ENCODE measurements at regions not wholly inside any gene's neighbourhood (a gene's known extent, or its start where the extent isn't known, plus 50 kb on each side); places are given as distances from the start of the nearest gene placed in this dataset.

- H4K20me1 ChIP-seq (ENCODE audit: insufficient read depth, low read length) = no peaks in the 10 kb centered on the region
- no peak overlapping the region for H3K9ac ChIP-seq (ENCODE audit: insufficient read depth, low read length, poor library complexity, severe bottlenecking)
- Mint-ChIP-seq H3K4me1 (peaks cover 33% of the 10 kb centered on the region), H3K9me3 (peaks cover 0 to 2% (median 0%) of the 10 kb centered on the region in 7 donors), H3K4me3 (no peak overlapping the region), H3K27me3 (ENCODE audit: low read depth in 3 of 3) (peaks cover 0 to 2% (median 2%) of the 10 kb centered on the region in 3 donors), H3K36me3 (no peaks in the 10 kb centered on the region), H3K27ac (no peak overlapping the region)
- H3K27me3 ChIP-seq (ENCODE audit: control insufficient read depth in 2 of 2, insufficient read depth in 2 of 2, low read length in 2 of 2) = no peaks in the 10 kb centered on the region
- peaks cover 19 to 21% of the 10 kb centered on the region in 2 donors for H3K4me1 ChIP-seq (ENCODE audit: control insufficient read depth in 1 of 2, insufficient read depth in 2 of 2, low read length in 2 of 2)
- no peak overlapping the region for H3K27ac ChIP-seq (ENCODE audit: low read depth in 1 of 2, low read length in 2 of 2)
- 86% methylated on average over 2 of the region's 5 CpGs for WGBS (ENCODE audit: insufficient coverage)
- intact Hi-C loops (cut with micrococcal nuclease) = no loop called here
- TF ChIP-seq CTCF (IDR thresholded peaks at IDR 0.05) = no peak
- no peak overlapping the region for H3K4me2 ChIP-seq (replicated peaks; ENCODE audit: extremely low read depth, low read length, poor library complexity, severe bottlenecking)
- no peaks in the 10 kb centered on the region for H3K36me3 ChIP-seq (replicated peaks in 1 of 2; ENCODE audit: control insufficient read depth in 1 of 2, insufficient read depth in 2 of 2, low read length in 2 of 2)
- DNase-seq = peak in 1 of 3 donors; percentile 12
- H3K79me2 ChIP-seq (ENCODE audit: insufficient read depth, low read length) = no peaks in the 10 kb centered on the region
- H3K9me3 ChIP-seq (replicated peaks in 1 of 2; ENCODE audit: control insufficient read depth in 1 of 2, insufficient read depth in 1 of 2, low read length in 2 of 2) = no peaks in the 10 kb centered on the region
- H3K4me3 ChIP-seq (replicated peaks in 1 of 3; ENCODE audit: low read depth in 2 of 3, low read length in 3 of 3) = no peak overlapping the region
- no peak overlapping the region for H2AFZ ChIP-seq (ENCODE audit: insufficient read depth, low read depth, low read length, poor library complexity, severe bottlenecking)
Measured at GRCh38 chr5:96256795-96257470, 176.1 kb downstream of the PCSK1 start.

- no peak overlapping the region for H3K27ac Mint-ChIP-seq
- H3K4me2 ChIP-seq (replicated peaks; ENCODE audit: extremely low read depth, low read length, poor library complexity, severe bottlenecking) = no peak overlapping the region
- H3K27me3 Mint-ChIP-seq (ENCODE audit: low read depth in 3 of 3) = peaks cover 0 to 2% (median 2%) of the 10 kb centered on the region in 3 donors
- H3K9me3 Mint-ChIP-seq = peaks cover 0 to 2% (median 0%) of the 10 kb centered on the region in 7 donors
- peaks cover 14 to 15% of the 10 kb centered on the region in 2 donors for H3K4me1 ChIP-seq (ENCODE audit: control insufficient read depth in 1 of 2, insufficient read depth in 2 of 2, low read length in 2 of 2)
- H3K27me3 ChIP-seq (ENCODE audit: control insufficient read depth in 2 of 2, insufficient read depth in 2 of 2, low read length in 2 of 2) = no peaks in the 10 kb centered on the region
- no peaks in the 10 kb centered on the region for H3K36me3 Mint-ChIP-seq
- 60% methylated on average over 1 of the region's 5 CpGs for WGBS (ENCODE audit: insufficient coverage)
- DNase-seq = no peak
- no peak for TF ChIP-seq CTCF (IDR thresholded peaks at IDR 0.05)
- H3K79me2 ChIP-seq (ENCODE audit: insufficient read depth, low read length) = no peaks in the 10 kb centered on the region
- intact Hi-C loops (cut with micrococcal nuclease) = no loop called here
- H3K9me3 ChIP-seq (replicated peaks in 1 of 2; ENCODE audit: control insufficient read depth in 1 of 2, insufficient read depth in 1 of 2, low read length in 2 of 2) = no peaks in the 10 kb centered on the region
- H3K4me1 Mint-ChIP-seq = peaks cover 29% of the 10 kb centered on the region
- H3K4me3 ChIP-seq (replicated peaks in 1 of 3; ENCODE audit: low read depth in 2 of 3, low read length in 3 of 3) = no peak overlapping the region
- no peak overlapping the region for H3K27ac ChIP-seq (ENCODE audit: low read depth in 1 of 2, low read length in 2 of 2)
- H3K36me3 ChIP-seq (replicated peaks in 1 of 2; ENCODE audit: control insufficient read depth in 1 of 2, insufficient read depth in 2 of 2, low read length in 2 of 2) = no peaks in the 10 kb centered on the region
- H2AFZ ChIP-seq (ENCODE audit: insufficient read depth, low read depth, low read length, poor library complexity, severe bottlenecking) = no peak overlapping the region
- H4K20me1 ChIP-seq (ENCODE audit: insufficient read depth, low read length) = no peaks in the 10 kb centered on the region
- no peak overlapping the region for H3K4me3 Mint-ChIP-seq
- H3K9ac ChIP-seq (ENCODE audit: insufficient read depth, low read length, poor library complexity, severe bottlenecking) = no peak overlapping the region
Measured at GRCh38 chr5:96254980-96255691, 177.9 kb downstream of the PCSK1 start.
